MM.1S (cell line): ENCODE measurements at regions not wholly inside any gene's neighbourhood (a gene's known extent, or its start where the extent isn't known, plus 50 kb on each side); places are given as distances from the start of the nearest gene placed in this dataset.

Source experiments
- CTCF ChIP-seq: fragments of 300-600 bp; sonication (generic); IDR thresholded peaks from 2 replicates; pipeline ENCODE4 v1.5.1; 2016; ENCODE audit warnings: antibody characterized with exemption, low read length, mixed read lengths
- EZH2 ChIP-seq: fragments of 300-600 bp; sonication (generic); optimal IDR thresholded peaks from 2 replicates; pipeline ENCODE3; 2017; ENCODE audit warnings: low read depth, mild to moderate bottlenecking, antibody characterized with exemption, low read length, mixed read lengths
- EZH2phosphoT487 ChIP-seq: fragments of 300-600 bp; sonication (generic); IDR thresholded peaks from 2 replicates; pipeline ENCODE4 v1.6.1; 2018; ENCODE audit warnings: antibody characterized with exemption, low read length

- TF ChIP-seq CTCF: peak; percentile 46
- no peak for TF ChIP-seq EZH2
- TF ChIP-seq EZH2phosphoT487: no peak
Observed at GRCh38 chr1:70745199-70745598, 302.4 kb downstream of the PTGER3 start.
